Cerebellar nuclear complex (tissue), 1 donor: ENCODE measurements at regions not wholly inside any gene's neighbourhood (a gene's known extent, or its start where the extent isn't known, plus 50 kb on each side); places are given as distances from the start of the nearest gene placed in this dataset.

Experiments used
- DNase-seq, 2 experiments: peaks; one replicate each; lab custom pipeline; 2025; lab: John Stamatoyannopoulos, UW

DNA sequence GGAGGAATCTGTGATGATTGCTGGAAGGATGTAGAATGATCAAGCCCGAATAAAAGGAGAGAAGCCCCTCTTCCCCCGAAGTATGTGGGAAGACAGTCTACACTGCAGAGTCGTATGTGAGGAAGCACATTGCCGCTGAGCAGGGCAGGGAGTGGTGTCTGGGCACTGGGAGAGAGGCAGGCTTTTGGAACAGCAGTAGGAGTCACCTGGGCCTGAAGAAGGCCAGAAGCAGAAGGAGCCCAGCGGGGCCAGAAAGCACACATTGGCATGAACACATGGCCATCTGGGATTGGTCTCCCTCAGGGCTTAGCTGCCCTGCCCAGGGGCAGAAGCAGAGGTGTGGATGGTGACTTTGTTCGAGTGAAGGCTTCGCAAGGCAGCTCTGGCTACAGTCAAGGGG, 162.8 kb downstream of the ERCC6L2 start:
- DNase-seq = no peak

DNA sequence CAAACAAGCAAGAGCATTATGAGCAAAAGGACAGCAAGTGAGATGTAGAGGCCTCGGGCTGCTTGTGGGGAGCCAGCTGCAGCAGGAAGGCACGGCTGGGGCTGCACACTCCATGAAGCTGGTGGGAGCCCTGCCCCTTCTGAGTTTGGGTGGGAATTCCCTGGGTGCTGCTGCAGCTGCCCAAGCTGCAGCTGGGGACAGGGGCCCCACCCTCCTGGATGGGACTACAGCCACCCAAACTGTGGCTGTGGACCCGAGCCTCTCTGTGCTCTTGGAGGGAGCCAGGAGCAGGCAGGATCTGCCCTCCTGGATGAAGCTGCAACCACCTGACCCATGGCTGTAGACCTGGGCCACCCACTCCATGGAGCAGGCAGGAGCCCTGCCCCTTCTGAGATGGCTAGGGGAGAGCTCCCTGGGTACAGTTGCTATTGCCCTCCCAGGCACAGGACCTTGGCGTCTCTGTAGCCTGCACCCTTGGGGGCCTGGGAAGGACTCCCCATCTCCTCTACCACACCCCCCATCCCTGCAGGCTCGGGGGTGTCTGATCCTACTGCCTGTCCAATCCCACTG, 159.1 kb downstream of the ERCC6L2 start:
- no peak for DNase-seq

DNA sequence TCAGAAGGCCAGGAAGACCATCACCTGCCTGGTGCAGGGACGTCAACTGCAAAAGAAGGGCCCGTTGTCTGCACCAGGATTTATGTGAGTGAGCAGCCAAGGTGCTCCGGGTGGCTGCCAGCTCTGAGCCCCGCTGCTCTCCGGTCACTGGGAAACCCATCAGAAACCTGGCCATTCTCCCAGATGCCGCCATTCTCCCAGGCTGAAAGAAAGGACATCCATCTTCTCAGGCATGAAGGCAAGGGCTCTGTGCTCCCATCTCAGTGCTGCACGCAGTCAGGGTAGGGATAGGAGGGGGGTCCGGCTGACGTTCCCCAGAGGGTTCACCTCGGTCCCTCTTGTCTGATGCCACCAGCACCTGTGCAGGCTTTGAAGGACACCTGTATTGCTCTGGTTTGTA, 158.4 kb downstream of the ERCC6L2 start:
- DNase-seq = no peak

DNA sequence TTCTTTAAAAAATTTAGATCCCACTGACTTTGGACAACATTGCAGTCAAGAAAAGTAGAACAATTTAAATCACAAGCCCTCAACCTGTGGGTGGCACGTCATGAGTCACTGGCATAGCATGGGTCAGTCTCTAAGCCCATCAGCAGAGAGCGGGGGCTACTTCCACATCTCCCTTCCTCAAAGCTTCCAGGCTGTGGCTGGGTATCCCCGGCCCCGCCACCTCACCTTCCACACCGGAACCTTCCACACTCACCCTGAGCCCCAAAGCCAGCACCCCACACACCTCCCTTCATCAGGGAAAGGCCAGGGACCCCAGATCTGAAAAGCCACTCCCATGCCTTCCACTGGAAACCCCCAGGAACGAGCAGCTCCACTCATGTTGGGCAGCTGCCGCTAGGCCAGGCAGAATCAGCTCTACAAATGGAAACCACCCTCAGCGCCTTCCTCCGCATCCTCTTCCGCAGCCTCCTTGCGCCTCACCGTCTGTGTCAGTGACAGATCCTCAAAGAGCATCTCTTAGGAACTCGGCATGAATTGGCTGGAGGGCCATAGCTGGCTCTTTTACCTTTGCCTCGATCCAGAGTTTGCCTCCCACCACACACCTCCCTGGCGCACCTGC, 156.5 kb downstream of the ERCC6L2 start:
- no peak for DNase-seq

DNA sequence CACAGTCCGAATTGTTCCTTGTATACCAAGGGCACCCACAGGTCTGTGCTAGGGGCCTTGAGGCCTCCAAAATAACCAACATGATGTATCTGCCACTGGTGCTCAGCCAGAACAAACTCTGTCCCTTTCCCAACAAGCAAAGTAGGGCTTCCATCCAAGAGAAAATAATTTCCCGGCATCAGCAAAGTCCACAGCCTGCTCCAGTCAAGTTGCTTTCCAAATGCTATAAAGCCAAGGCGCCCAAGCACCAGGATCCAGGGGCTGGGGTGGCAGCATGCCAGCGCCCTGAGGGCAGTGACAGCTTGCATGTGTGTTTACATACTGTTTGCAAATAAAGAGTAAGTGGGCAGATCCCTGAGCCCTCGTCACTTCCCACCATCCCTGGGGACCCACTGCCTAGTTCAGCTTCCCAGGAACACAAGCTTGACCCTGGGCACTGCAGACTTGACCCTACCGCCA, 155.9 kb downstream of the ERCC6L2 start:
- peak in 1 of 2 experiments; percentile 54 for DNase-seq

DNA sequence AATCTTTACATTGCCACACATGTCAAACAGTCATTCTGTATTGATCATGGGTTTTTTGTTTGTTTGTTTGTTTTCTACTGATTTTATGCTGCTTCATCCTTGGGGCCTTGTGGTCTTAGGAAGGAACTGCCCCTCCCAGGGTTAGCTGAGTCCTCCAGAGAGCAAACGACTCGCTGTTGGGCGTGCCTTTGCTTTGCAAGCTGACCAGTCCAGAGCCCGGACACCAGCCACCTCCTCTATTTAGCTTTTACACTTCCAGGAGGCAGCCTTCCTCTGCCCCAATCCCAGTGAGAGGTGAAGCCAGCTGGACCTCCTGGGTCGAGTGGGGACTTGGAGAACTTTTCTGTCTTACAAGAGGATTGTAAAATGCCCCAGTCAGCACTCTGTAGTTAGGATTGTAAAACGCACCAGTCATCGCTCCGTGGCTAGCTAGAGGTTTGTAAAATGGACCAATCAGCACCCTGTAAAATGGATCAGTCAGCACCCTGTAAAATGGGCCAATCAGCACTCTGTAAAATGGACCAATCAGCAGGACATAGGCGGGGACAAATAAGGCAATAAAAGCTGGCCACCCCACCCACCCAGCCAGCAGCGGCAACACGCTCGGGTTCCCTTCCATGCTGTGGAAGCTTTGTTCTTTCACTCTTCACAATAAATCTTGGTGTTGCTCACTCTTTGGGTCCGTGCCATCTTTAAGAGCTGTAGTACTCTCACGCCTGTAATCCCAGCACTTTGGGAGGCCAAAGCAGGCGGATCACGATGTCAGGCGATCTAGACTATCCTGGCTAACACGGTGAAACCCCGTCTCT, 154.4 kb downstream of the ERCC6L2 start:
- no peak for DNase-seq

DNA sequence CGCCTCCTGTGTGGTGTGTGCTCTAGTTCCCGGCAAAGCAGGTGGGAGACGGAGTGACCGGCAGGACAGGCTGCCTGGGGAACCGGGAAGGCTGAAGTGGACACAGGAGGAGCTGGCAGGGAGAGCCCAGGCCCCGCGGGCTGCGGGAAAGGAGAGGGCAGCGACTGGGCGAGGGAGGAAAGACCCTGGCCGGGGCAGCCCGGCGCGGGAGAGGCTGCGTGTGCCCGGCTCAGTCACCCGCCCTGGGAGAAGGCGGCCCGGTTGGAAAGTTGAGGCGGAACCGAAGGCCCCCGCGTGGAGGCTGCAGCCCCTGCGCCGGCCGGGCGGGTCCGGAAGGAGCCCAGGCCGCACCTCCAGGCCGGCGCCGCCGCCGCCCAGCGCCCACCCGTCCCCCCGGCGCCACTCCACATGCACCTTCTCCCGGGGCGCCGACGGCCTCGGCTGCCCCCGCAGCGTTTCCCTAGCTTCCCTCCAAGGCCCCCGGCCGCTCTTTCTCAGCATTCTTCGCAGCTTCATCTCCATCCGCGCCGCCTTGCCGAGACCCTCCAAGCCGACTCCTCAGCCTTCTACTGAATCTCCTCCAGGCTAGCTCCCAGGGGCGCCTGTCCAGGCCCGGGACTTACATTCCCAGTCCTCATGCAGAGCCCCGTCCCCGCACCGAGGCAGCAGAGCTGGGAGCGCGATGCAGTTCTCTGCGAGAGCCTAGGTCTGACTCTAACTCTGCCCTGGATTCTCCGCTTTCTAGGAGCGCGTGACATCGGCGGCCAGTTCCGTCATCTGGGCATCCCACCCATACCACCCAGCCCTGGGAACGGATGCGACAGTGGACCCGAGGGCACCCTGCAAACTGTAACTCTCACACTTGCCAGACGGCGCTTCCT, 152.0 kb downstream of the ERCC6L2 start:
- no peak for DNase-seq

DNA sequence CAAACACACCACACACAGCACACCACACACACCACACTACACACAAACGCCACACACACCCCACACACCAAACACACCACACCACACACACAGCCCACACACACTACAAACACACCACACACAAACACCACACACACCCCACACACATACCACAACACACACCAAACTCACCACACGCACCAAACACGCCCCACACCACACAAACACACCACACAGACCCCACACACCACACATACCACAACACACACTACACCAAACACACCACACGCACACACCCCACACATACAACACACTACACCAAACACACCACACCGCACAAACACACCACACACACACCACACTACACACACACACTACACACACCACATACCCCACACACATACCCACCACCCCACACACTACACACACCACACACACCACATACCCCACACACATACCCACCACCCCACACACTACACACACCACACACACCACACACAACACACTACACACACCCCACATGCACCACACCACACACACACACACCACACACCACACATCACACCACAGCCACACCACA, 151.2 kb downstream of the ERCC6L2 start:
- no peak for DNase-seq

DNA sequence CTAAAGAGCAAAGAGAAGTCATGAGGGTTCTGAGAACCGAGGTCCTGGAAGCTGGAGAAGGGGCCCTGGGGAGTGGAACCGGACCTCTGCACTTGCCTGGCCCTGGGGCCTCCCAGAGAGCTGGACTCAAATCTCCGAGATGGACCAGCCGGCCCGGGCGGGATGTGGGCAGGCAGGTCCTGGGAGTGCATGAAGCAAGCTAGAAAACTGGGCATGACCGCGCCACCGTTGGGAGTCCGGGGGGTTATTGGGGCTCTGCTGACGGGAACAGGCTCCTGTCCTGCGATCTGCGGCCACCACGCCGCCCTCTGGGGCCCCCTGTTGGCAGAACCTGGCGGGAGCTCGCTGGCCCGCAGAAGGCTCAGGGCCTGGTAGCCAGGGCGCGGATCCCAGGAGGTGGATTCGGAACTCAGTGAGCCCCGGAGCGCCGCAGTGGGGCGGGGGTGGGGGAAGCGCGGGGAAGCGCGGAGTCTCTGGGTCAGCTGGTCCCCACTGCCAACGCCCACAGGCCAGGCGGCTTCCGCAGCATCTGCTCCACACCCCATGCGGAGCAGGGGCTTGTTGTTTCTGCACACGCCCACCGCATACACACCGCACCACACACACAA, 150.6 kb downstream of the ERCC6L2 start:
- no peak for DNase-seq

DNA sequence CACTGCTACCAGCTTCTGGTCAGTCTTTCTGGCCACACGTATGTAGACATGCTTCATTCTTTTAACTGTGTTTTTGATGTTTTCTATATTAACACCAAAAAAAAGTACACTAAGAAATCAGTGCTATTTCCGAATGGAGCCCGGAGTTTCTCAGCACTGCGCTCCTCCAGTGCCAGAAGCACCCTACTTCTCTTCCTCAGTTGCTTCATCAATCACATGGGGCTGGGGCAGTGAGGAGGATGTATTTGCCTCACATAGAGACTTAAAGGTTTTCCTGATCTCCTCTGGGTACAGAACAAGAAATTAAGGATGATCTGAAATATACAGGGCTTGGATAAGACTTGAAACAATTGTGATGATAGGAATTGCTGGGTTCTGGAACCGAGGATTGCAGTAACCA, 148.0 kb downstream of the ERCC6L2 start:
- DNase-seq = no peak

DNA sequence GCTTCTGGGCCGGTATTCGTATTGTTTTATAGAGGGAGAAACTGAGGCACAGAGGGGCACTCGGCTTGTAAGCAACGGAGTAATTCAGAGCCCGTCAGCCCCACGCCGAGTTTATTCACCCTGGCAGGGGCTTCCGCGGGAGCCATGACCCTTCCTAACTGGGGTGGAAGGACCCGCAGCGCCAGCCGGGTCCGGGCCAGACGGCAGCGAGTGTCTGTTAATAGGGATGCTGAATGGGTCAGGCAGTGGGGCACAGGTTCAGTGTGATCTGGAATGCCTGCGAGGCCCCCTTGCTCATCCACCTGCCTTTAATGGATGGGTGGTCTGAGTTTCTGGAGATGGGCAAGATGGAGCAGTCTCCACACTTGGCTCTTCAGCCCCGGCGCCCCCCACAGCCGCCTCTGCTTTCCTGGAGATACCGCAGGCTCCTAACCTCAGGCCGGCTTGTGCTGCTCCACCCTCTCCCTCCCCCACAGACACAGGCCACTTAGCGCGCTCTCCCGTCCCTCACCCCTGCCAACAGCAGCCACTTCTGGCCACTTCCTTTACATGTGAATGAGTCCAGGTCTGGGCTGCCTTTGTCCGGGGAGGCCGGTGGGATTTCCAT, 147.1 kb downstream of the ERCC6L2 start:
- DNase-seq = no peak

DNA sequence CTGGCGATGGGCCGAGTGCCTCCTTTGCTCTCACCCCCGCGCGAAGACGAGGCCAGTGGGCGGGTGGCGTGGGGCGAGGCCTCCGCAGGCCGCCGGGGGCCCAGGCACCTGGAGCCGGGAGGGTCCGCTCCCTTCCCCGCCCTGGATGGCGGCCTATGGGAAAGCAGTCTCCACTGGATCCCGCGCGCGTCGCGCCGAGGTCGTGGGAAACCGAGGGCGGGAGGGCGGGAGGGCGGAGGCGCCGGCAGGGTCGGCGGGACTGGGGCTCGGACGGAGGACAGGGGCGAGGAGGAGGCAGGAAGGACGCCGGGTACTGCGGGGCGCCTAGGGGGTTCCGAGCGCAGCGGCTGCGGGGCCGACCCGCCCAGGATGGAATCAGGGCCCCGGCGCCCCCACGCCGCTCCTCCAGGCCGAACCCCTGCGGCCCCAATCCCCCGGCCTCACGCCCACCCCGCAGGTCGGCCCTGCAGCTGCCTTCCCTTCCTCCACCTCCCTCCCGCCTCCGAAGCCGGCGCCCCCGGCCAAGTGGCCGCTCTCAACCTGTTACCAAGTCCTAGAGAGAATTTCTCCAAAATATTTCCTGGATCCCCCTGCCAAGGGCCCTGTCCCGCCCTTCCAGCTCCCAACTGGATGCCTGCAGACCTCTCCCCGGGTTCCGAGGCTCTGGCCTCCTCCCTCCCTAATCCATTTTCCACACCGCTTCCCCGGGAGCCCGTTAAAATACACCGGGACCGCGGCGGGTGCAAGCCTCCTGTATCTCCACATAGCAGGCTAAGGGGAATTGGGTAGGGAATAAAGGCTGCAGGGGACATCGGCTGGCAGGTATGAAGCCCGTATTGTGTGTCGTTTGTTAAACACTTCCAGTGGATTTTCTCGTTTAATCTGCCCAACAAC, 146.3 kb downstream of the ERCC6L2 start:
- DNase-seq = no peak

DNA sequence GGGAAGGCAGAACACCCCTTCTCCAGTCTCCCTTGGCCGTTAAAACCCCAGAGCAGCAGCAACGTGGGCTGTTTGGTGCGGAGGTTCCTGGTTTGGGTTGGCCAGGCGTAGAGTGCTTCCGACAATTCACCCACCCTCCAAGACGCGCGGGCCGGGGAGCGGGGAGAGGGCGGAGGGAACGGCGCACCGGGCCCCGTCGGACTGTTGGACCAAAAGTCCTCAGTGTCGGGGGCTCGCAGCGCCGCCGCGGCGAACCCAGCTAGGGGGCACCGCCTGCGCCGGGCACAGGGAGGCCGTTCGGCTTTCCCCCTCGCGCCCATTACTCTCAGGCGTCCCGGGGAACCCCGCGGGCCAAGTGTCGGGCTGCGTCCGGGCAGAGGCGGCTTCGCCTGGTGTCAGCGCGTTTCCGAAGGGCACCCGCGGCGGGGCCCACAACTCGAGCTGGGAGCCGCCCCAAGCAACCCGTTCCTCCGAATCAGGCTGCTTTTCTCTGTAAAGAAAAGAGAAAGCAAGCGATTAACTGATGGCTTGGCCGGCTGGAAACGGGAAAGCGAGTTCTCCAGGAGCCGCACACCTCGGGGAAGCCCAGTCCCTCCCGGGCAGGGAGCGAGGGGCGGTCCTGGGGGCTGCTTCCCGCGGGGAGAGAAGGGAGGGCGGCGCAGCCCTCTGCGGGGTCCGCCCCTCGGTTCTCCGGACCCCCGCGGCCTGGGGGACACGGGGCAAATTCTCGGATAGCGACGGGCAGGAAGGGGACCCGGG, 145.5 kb downstream of the ERCC6L2 start:
- DNase-seq = no peak

DNA sequence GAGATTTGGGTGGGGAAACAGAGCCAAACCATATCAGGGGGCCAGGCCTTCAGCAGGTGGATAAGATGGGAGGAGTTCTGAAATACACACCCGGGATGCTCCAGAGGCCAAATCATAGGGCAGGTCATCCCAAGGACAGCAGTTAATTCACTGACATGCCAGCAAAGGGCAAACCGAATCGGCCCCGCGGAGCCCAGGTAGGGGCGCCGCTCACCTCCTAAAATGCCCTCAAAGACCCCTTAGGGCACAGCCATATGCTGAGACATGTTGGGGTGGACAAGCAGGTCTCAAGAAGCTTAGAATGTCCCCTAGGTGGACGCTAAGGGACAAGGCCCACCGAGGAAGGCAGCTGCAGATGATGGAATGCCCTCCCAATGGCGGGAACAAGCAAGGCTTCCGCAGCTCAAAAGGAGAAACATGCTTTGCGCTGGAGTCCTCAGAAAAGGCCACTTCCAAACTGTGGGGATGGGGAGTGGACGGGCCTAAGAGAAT, 144.9 kb downstream of the ERCC6L2 start:
- DNase-seq = no peak
